ENCODE measurements at regions not wholly inside any gene's neighbourhood (a gene's known extent, or its start where the extent isn't known, plus 50 kb on each side); places are given as distances from the start of the nearest gene placed in this dataset.
"Not testable (repeated sequence)": the region's sequence is repeated elsewhere in the genome, so short reads cannot be mapped to it uniquely, and the experiment has no call there.

DNA sequence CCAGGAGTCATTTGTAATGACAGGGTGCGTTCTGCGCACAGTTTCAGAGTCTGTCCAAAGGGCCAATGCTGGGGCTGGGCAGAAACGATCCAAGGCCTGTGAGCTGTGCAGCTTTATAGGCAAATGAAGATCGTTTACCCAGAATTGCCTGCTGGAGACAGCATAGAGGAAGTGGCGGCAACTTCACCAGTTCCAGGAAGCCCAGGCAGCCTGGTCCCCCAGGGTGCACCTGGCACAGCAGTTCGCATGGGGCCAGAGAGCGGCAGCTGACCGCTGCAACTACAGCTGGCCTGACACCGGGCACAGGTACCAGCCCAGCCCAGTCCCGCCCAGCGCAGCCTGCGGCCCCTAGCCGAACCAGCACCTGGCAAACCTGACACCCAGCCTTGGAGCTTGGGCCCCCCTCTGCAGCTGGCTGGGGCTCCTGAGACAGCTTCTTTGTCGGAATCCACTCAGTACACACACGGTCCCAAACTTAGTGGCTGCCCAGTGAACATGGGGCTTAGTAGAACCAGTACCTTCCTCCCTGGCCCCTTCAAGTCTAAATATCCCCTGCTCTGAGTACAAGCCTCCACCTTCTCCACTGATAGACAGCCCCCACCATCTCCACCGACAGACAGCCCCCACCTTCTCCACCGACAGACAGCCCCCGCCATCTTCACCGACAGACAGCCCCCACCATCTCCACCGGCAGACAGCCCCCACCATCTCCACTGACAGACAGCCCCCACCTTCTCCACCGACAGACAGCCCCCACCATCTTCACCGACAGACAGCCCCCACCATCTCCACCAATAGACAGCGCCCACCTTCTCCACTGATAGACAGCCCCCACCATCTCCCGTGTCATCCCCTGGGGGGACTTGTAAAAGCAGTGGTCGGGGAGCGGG lies 62.7 kb upstream of the SPN start:
- POLR2A ChIA-PET (ENCODE audit: unreplicated experiment); H2BK15ac ChIP-seq (ENCODE audit: low read depth, low read length); H4K8ac ChIP-seq (ENCODE audit: low read depth in 2 of 2, low read length in 2 of 2); H3K23ac ChIP-seq (ENCODE audit: low read depth, low read length); H3K36me3 ChIP-seq (ENCODE audit: control insufficient read depth, insufficient read depth, low read length); intact Hi-C loops (cut with micrococcal nuclease); H3K4ac ChIP-seq (ENCODE audit: low read depth, low read length); in situ Hi-C loops (cut with MboI; ENCODE audit: low sequenced_read_pairs); H3K18ac ChIP-seq (ENCODE audit: low read depth, low read length); H2BK120ac ChIP-seq (ENCODE audit: low read depth, low read length); H3K27ac ChIP-seq (ENCODE audit: insufficient read depth, low read length); H3K27me3 ChIP-seq (ENCODE audit: control insufficient read depth, insufficient read depth, low read length); H2BK5ac ChIP-seq (ENCODE audit: low read depth, low read length, poor library complexity, severe bottlenecking); H3K4me1 ChIP-seq (ENCODE audit: control insufficient read depth, insufficient read depth, low read length); H3K4me2 ChIP-seq (ENCODE audit: low read depth, low read length); dilution Hi-C loops (cut with HindIII; ENCODE audit: low sequenced_read_pairs, unreplicated experiment); H2BK20ac ChIP-seq (ENCODE audit: low read depth, low read length); ATAC-seq (ENCODE audit: low read depth); H3K14ac ChIP-seq (replicated peaks; ENCODE audit: low read depth, low read length); H2AK9ac ChIP-seq (replicated peaks; ENCODE audit: low read depth, low read length, poor library complexity); H3K4me3 ChIP-seq (ENCODE audit: insufficient read depth, low read depth, low read length); H3K9ac ChIP-seq (ENCODE audit: low read depth, low read length); DNase-seq; H2AFZ ChIP-seq (replicated peaks; ENCODE audit: low read length, poor library complexity); CTCF ChIA-PET; H3K9me1 ChIP-seq (ENCODE audit: insufficient read depth, low read length); H3K9me3 ChIP-seq (ENCODE audit: control insufficient read depth, insufficient read depth, low read length); H4K91ac ChIP-seq (ENCODE audit: insufficient read depth, low read depth, low read length); H4K5ac ChIP-seq (ENCODE audit: low read depth, low read length); H3K56ac ChIP-seq (ENCODE audit: extremely low read depth, insufficient read depth, low read length); BruUV-seq (replicated peaks); H2AK5ac ChIP-seq (ENCODE audit: low read depth, low read length): not testable (repeated sequence)
- WGBS, 2 experiments (ENCODE audit: extremely low coverage in 2 of 2, insufficient read length in 1 of 2), result 89% methylated on average over 8 of the region's 26 CpGs; no CpG with 5 or more reads in 1 of the 2 experiments
- H3K79me1 ChIP-seq (ENCODE audit: low read depth in 1 of 2, low read length in 2 of 2), result peaks cover 3 to 48% of the 10 kb centered on the region in 2 experiments
- H4K20me1 ChIP-seq (ENCODE audit: insufficient read depth, low read length), result peaks cover 30% of the 10 kb centered on the region

DNA sequence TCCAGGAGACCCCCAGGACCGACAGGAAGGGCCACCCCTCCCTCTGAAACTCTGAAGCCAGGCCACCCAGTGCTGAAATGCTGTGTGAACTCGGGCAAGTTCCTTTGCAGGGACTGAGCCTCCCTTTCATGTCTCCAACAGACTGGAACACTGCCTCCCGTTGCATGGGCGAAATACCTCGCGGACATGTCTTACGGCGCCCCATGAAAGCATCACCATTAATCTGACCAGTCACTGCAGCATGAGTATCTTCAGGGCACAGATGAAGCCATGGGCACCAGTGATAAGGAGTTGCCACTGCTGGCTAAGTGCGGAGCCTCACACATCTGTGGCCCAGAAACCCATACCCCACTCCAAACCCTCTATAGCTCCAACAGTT lies 60.8 kb upstream of the SPN start:
- H3K4me2 ChIP-seq (ENCODE audit: low read depth, low read length); H2BK15ac ChIP-seq (ENCODE audit: low read depth, low read length); H2BK120ac ChIP-seq (ENCODE audit: low read depth, low read length); H3K27ac ChIP-seq (ENCODE audit: insufficient read depth, low read length); in situ Hi-C loops (cut with MboI; ENCODE audit: low sequenced_read_pairs); BruUV-seq (replicated peaks); H2AK9ac ChIP-seq (replicated peaks; ENCODE audit: low read depth, low read length, poor library complexity); H2AFZ ChIP-seq (replicated peaks; ENCODE audit: low read length, poor library complexity); H3K27me3 ChIP-seq (ENCODE audit: control insufficient read depth, insufficient read depth, low read length); H3K18ac ChIP-seq (ENCODE audit: low read depth, low read length); H4K5ac ChIP-seq (ENCODE audit: low read depth, low read length); ATAC-seq (ENCODE audit: low read depth); H3K9me3 ChIP-seq (ENCODE audit: control insufficient read depth, insufficient read depth, low read length); CTCF ChIA-PET; H3K4ac ChIP-seq (ENCODE audit: low read depth, low read length); H3K4me3 ChIP-seq (ENCODE audit: insufficient read depth, low read depth, low read length); intact Hi-C loops (cut with micrococcal nuclease); H3K9ac ChIP-seq (ENCODE audit: low read depth, low read length); H3K14ac ChIP-seq (replicated peaks; ENCODE audit: low read depth, low read length); H4K8ac ChIP-seq (ENCODE audit: low read depth in 2 of 2, low read length in 2 of 2); H3K56ac ChIP-seq (ENCODE audit: extremely low read depth, insufficient read depth, low read length); H3K36me3 ChIP-seq (ENCODE audit: control insufficient read depth, insufficient read depth, low read length); DNase-seq; dilution Hi-C loops (cut with HindIII; ENCODE audit: low sequenced_read_pairs, unreplicated experiment); H2BK20ac ChIP-seq (ENCODE audit: low read depth, low read length); POLR2A ChIA-PET (ENCODE audit: unreplicated experiment); H3K23ac ChIP-seq (ENCODE audit: low read depth, low read length); H3K9me1 ChIP-seq (ENCODE audit: insufficient read depth, low read length); H4K91ac ChIP-seq (ENCODE audit: insufficient read depth, low read depth, low read length); H2BK5ac ChIP-seq (ENCODE audit: low read depth, low read length, poor library complexity, severe bottlenecking): not testable (repeated sequence)
- Histone ChIP-seq H2AK5ac (ENCODE audit: low read depth, low read length) (peak overlapping the region; percentile 50; the same call in 1 of the 2 replicates), H4K20me1 (ENCODE audit: insufficient read depth, low read length) (peaks cover 39% of the 10 kb centered on the region), H3K4me1 (ENCODE audit: control insufficient read depth, insufficient read depth, low read length) (peaks cover 11% of the 10 kb centered on the region), H3K79me1 (ENCODE audit: low read depth in 1 of 2, low read length in 2 of 2) (peaks cover 3 to 54% of the 10 kb centered on the region in 2 experiments)
- 98% methylated on average over 6 of the region's 9 CpGs; no CpG with 5 or more reads in 1 of the 2 experiments for WGBS, 2 experiments (ENCODE audit: extremely low coverage in 2 of 2, insufficient read length in 1 of 2)
